DOHH2 (cell line): ENCODE measurements at regions not wholly inside any gene's neighbourhood (a gene's known extent, or its start where the extent isn't known, plus 50 kb on each side); places are given as distances from the start of the nearest gene placed in this dataset.

Experiments used
- H3F3A ChIP-seq: fragments of 200-600 bp; sonication (generic), shearing (Covaris generic); 2 replicates; pipeline ENCODE4 v1.6.0; 2016; ENCODE audit warnings: antibody characterized with exemption, mild to moderate bottlenecking; ENCODE audit not compliant: control insufficient read depth, insufficient read depth
- H3K27ac ChIP-seq: fragments of 200-600 bp; sonication (generic); 2 replicates; pipeline ENCODE4 v1.5.1; 2014; ENCODE audit warnings: low read depth, mild to moderate bottlenecking, low read length, moderate library complexity
- H3K27me3 ChIP-seq: fragments of 200-600 bp; sonication (generic); 2 replicates; pipeline ENCODE4 v1.6.1; 2014; ENCODE audit warnings: mild to moderate bottlenecking, low read length, mixed read lengths; ENCODE audit not compliant: control insufficient read depth
- H3K36me3 ChIP-seq: fragments of 200-600 bp; sonication (generic); 2 replicates; pipeline ENCODE4 v1.6.1; 2014; ENCODE audit warnings: mild to moderate bottlenecking, low read length, moderate library complexity, mixed read lengths; ENCODE audit not compliant: control insufficient read depth
- H3K4me1 ChIP-seq: fragments of 200-600 bp; sonication (generic); 2 replicates; pipeline ENCODE4 v1.6.1; 2014; ENCODE audit warnings: mild to moderate bottlenecking, low read length, mixed read lengths; ENCODE audit not compliant: control insufficient read depth
- H3K4me2 ChIP-seq: fragments of 200-600 bp; sonication (generic); 2 replicates; pipeline ENCODE4 v1.6.0; 2014; ENCODE audit warnings: mild to moderate bottlenecking, low read length, moderate library complexity
- H3K4me3 ChIP-seq: fragments of 200-600 bp; sonication (generic); 2 replicates; pipeline ENCODE4 v1.5.1; 2014; ENCODE audit warnings: mild to moderate bottlenecking, low read length, mixed read lengths
- H3K79me2 ChIP-seq: fragments of 200-600 bp; sonication (generic); 2 replicates; pipeline ENCODE4 v1.6.1; 2014; ENCODE audit warnings: mild to moderate bottlenecking, low read length, mixed read lengths; ENCODE audit not compliant: control insufficient read depth
- H3K9me2 ChIP-seq: fragments of 200-600 bp; sonication (generic); replicated peaks from 2 replicates; pipeline ENCODE4 v1.6.1; 2014; ENCODE audit warnings: mild to moderate bottlenecking, low read length, mixed read lengths; ENCODE audit not compliant: control insufficient read depth
- H3K9me3 ChIP-seq: fragments of 200-600 bp; sonication (generic); 2 replicates; pipeline ENCODE4 v1.6.1; 2014; ENCODE audit warnings: antibody characterized with exemption, low read length, mixed read lengths; ENCODE audit not compliant: control insufficient read depth, insufficient read depth
- H4K20me1 ChIP-seq: fragments of 200-600 bp; sonication (generic); 2 replicates; pipeline ENCODE4 v1.6.0; 2014; ENCODE audit warnings: low read depth, mild to moderate bottlenecking, antibody characterized with exemption, low read length, moderate library complexity; ENCODE audit not compliant: control insufficient read depth, insufficient read depth
- CTCF ChIP-seq: fragments of 200-600 bp; sonication (generic); IDR thresholded peaks from one replicate; pipeline ENCODE4 v1.5.1; 2014; ENCODE audit warnings: antibody characterized with exemption, mild to moderate bottlenecking, low read depth, low read length; ENCODE audit not compliant: poor library complexity, severe bottlenecking
- EZH2phosphoT487 ChIP-seq: fragments of 200-600 bp; sonication (generic); IDR thresholded peaks from 2 replicates; pipeline ENCODE4 v1.6.1; 2017; ENCODE audit warnings: borderline replicate concordance, mild to moderate bottlenecking, antibody characterized with exemption, low read length, moderate library complexity, mixed read lengths

DNA sequence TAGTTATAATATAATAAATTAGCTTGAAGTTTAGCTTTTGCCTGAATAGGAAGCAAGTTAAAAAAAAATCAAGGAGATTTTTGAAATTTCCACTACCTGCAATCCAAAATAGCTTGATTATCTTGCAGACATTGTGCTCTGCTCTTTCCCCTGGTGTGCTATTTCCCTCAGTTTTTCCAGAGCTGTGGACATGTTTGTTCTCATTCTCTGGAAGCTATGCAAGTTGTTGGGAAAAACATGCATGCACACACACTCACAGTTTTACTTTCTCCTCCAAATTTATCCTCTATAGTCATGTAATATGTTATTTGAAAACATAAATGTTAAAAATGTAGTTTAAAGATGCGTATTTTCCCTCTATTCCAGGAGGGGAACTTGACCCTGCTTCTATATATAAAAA, 225.8 kb upstream of the ARSJ start:
- no peak overlapping the region for H3K27ac ChIP-seq
- H3K79me2 ChIP-seq: no peaks in the 10 kb centered on the region
- H3K9me3 ChIP-seq: no peaks in the 10 kb centered on the region
- no peaks in the 10 kb centered on the region for H3K9me2 ChIP-seq
- no peaks in the 10 kb centered on the region for H3K4me1 ChIP-seq
- H3K4me3 ChIP-seq: no peak overlapping the region
- TF ChIP-seq EZH2phosphoT487 (no peak), CTCF (no peak)
- H4K20me1 ChIP-seq: no peaks in the 10 kb centered on the region
- no peaks in the 10 kb centered on the region for H3F3A ChIP-seq
- peaks cover 7% of the 10 kb centered on the region for H3K27me3 ChIP-seq
- no peak overlapping the region for H3K4me2 ChIP-seq
- H3K36me3 ChIP-seq: no peaks in the 10 kb centered on the region

- H3K27me3 ChIP-seq: peaks cover 7% of the 10 kb centered on the region
- TF ChIP-seq CTCF: no peak
- TF ChIP-seq EZH2phosphoT487: no peak
- no peaks in the 10 kb centered on the region for H3K79me2 ChIP-seq
These were observed 229.2 kb upstream of the ARSJ start for GRCh38 chr4:114208574-114209151.

DNA sequence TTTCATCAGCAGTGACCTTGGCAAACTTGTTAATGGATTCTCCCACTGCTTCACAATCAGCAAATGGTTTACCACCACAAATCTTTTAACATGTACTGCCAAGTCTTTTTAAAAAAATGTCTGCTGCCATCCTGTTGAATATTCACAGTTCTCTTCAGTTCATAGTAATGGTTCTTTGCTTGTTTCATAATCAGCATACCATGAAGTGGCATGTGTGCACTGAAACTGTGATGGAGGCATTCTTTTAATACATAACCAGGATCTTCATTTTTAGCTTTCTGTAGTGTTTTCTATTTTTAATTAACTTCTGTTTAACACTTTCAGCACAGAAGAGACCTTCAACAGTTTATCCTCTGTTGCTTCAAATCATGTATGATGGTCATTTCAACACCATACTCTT, 230.1 kb upstream of the ARSJ start:
- Histone ChIP-seq H3K4me1 (no peaks in the 10 kb centered on the region), H3K9me3 (no peaks in the 10 kb centered on the region), H3F3A (no peaks in the 10 kb centered on the region), H3K9me2 (no peaks in the 10 kb centered on the region), H4K20me1 (no peaks in the 10 kb centered on the region), H3K4me3 (no peak overlapping the region), H3K36me3 (no peaks in the 10 kb centered on the region), H3K27ac (no peak overlapping the region), H3K79me2 (no peaks in the 10 kb centered on the region), H3K4me2 (no peak overlapping the region), H3K27me3 (peaks cover 7% of the 10 kb centered on the region)
- no peak for TF ChIP-seq CTCF

More at GRCh38 chr4:114208574-114209151, 229.2 kb upstream of the ARSJ start:
- no peaks in the 10 kb centered on the region for H3F3A ChIP-seq
- H3K9me2 ChIP-seq: no peaks in the 10 kb centered on the region
- H3K4me2 ChIP-seq: no peak overlapping the region
- no peaks in the 10 kb centered on the region for H3K4me1 ChIP-seq
- no peak overlapping the region for H3K4me3 ChIP-seq
- no peak overlapping the region for H3K27ac ChIP-seq
- no peaks in the 10 kb centered on the region for H3K9me3 ChIP-seq
- no peaks in the 10 kb centered on the region for H4K20me1 ChIP-seq
- H3K36me3 ChIP-seq: no peaks in the 10 kb centered on the region
